ENCODE measurements at regions not wholly inside any gene's neighbourhood (a gene's known extent, or its start where the extent isn't known, plus 50 kb on each side); places are given as distances from the start of the nearest gene placed in this dataset.

DNA sequence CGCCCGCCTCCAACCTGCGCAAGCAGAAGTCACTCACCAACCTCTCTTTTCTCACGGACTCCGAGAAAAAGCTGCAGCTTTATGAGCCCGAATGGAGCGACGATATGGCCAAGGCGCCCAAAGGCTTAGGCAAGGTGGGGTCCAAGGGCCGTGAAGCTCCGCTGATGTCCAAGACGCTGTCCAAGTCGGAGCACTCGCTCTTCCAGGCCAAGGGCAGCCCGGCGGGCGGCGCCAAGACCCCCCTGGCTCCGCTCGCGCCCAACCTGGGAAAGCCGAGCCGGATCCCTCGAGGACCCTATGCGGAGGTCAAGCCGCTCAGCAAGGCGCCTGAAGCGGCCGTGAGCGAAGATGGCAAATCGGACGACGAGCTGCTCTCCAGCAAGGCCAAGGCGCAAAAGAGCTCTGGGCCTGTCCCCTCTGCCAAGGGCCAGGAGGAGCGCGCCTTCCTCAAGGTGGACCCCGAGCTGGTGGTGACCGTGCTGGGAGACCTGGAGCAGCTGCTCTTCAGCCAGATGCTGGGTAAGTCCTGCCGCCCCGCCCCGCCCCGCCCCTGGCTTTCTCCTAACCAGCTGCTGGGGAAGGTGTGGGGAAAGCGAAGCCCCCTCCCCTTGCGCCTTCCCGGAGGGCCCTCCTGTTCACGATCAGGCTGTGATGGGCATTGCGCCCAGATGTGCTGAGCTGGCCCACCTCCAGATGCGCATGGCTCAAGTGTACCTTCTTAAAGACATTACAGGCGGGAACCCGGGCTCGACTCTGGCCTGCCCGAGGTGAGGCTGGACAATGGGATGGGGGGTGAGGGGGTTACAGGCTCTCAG, 110.2 kb downstream of the NAV1 start:
- Histone ChIP-seq H3K9me3 (no peaks in the 10 kb centered on the region), H3K27ac (peak overlapping the region; percentile 50 to 96 (median 81)), H3K4me3 (replicated peaks in 1 of 3) (peak overlapping the region in 2 of 3 donors; percentile 30 to 58), H3K4me1 (peaks cover 36 to 42% of the 10 kb centered on the region in 2 donors), H3K36me3 (no peaks in the 10 kb centered on the region), H3K27me3 (no peaks in the 10 kb centered on the region)
- DNase-seq = peak; percentile 60 to 61
- 21 to 24% methylated on average over 30 to 33 of the region's 52 CpGs for WGBS, 2 donors
- intact Hi-C loops (cut with DNase I) = loop anchor here (5.0 kb wide), 1 partner anchor 37 kb away; no protein-coding TSS in a partner anchor
- no peak for TF ChIP-seq POLR2A (IDR thresholded peaks at IDR 0.05)
- TF ChIP-seq, protein P1, sequence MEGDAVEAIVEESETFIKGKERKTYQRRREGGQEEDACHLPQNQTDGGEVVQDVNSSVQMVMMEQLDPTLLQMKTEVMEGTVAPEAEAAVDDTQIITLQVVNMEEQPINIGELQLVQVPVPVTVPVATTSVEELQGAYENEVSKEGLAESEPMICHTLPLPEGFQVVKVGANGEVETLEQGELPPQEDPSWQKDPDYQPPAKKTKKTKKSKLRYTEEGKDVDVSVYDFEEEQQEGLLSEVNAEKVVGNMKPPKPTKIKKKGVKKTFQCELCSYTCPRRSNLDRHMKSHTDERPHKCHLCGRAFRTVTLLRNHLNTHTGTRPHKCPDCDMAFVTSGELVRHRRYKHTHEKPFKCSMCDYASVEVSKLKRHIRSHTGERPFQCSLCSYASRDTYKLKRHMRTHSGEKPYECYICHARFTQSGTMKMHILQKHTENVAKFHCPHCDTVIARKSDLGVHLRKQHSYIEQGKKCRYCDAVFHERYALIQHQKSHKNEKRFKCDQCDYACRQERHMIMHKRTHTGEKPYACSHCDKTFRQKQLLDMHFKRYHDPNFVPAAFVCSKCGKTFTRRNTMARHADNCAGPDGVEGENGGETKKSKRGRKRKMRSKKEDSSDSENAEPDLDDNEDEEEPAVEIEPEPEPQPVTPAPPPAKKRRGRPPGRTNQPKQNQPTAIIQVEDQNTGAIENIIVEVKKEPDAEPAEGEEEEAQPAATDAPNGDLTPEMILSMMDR (IDR thresholded peaks at IDR 0.05) = no peak

DNA sequence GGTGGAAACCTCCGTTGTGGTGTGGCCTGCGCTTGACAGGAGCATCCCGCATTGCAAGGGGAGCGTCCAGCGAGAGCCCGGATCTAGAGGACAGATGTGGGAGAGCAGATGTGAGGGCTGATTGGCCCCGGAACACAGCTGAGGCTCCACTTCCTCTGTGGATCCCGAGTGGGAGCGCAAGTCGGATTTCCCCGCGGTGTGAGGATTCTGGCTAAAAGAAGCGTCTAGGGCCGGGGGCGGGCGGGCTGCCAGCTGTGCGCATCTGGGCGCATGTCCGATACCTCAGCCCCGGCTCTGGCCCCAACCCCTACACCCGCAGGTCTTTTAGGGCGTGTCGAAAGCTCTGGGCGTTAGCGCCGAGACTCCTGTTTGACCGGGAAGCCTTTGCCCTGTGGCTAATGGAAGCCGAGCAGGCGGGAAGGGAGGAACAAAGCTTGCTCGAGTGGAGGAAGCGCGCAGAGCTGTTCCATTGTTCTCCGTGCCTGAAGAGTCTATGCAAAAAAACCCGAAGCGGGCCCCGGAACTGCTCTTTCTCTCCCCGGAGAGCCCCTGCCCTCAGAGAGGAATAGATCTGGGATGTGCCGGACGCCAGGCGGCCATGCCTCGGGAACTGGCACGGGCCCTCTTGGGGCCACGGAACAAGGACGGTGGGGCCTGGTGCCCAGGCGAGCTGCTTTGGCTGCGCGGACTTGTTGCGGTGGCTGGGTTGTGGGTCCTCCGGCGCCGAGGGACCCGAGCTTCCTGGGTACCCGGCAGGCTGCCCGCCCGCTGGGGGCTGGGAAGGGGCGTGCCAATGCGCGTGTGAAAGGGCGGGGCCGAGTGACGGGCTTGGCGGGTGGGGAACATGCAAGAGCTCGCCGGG, 111.1 kb downstream of the NAV1 start:
- peak; percentile 96 to 97 for DNase-seq
- H3K4me3 ChIP-seq (replicated peaks in 1 of 3) = peak overlapping the region; percentile 38 to 85 (median 58)
- H3K36me3 ChIP-seq = no peaks in the 10 kb centered on the region
- 10 to 30% methylated on average over 33 to 38 of the region's 64 CpGs for whole genome bisulfite sequencing, 2 donors
- H3K4me1 ChIP-seq = peaks cover 37 to 45% of the 10 kb centered on the region in 2 donors
- intact Hi-C loops (cut with DNase I) = loop anchor here (5.0 kb wide), 2 partner anchors 38 to 58 kb away; no protein-coding TSS in a partner anchor
- no peaks in the 10 kb centered on the region for H3K27me3 ChIP-seq
- H3K9me3 ChIP-seq = no peaks in the 10 kb centered on the region
- TF ChIP-seq POLR2A (IDR thresholded peaks at IDR 0.05) = peak; percentile 80 to 88
- TF ChIP-seq, protein P1 (IDR thresholded peaks at IDR 0.05) = peak in 1 of 6 experiments; percentile 14
- peak overlapping the region; percentile 81 to 96 (median 94) for H3K27ac ChIP-seq

DNA sequence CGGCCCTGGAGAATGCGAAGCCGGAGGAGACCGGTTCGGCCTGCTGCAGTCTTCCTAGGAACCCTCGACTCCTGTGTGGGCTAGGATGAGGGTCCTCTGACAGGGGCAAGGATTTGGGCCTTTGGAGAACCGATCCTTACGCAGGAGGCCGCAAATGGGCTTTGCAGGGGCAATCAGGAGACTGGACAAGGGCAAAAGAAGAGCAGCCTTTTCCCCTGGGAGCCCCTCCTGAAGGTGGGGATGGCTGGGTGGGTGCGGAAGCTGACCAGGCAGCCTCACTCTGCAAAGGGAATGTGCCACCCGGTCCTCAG, 111.7 kb downstream of the NAV1 start:
- Histone ChIP-seq H3K4me1 (peaks cover 37 to 50% of the 10 kb centered on the region in 2 donors), H3K36me3 (no peaks in the 10 kb centered on the region), H3K27ac (peak overlapping the region; percentile 81 to 96 (median 94)), H3K27me3 (no peaks in the 10 kb centered on the region), H3K9me3 (no peaks in the 10 kb centered on the region), H3K4me3 (replicated peaks in 1 of 3) (peak overlapping the region in 1 of 3 donors; percentile 58)
- DNase-seq = no peak
- intact Hi-C loops (cut with DNase I) = loop anchor here (5.0 kb wide), 1 partner anchor 58 kb away; no protein-coding TSS in a partner anchor
- WGBS, 2 donors = 21 to 42% methylated on average over 6 to 11 of the region's 11 CpGs
- no peak for TF ChIP-seq POLR2A (IDR thresholded peaks at IDR 0.05)
- TF ChIP-seq, protein P1 (IDR thresholded peaks at IDR 0.05) = no peak

DNA sequence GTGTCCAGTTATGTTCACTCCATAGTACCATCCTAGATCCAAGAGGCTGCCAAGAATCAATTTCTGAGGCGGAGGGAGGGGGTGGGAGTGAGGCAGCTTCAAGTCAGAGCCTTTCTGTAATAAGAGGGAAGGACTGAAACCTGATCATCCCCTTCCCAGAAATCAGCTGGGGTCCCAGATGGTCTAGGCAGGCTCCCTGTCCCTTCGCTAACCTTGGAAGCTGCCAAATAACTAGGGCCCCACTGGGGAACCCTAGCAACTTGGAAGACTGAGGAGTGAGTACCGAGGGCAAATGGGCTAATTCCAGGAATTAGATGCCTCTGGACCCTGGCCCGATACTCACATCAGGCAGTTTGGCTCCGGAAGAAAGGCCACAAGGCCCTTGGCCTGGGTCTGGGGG, 113.3 kb downstream of the NAV1 start:
- Histone ChIP-seq H3K9me3 (no peaks in the 10 kb centered on the region), H3K27ac (peak overlapping the region; percentile 81 to 96 (median 94)), H3K36me3 (no peaks in the 10 kb centered on the region), H3K27me3 (no peaks in the 10 kb centered on the region), H3K4me1 (peaks cover 45 to 64% of the 10 kb centered on the region in 2 donors), H3K4me3 (replicated peaks in 1 of 3) (no peak overlapping the region)
- no peak for DNase-seq
- TF ChIP-seq, protein P1 (IDR thresholded peaks at IDR 0.05) = no peak
- no peak for TF ChIP-seq POLR2A (IDR thresholded peaks at IDR 0.05)
- intact Hi-C loops (cut with DNase I) = loop anchor here (5.0 kb wide), 1 partner anchor 60 kb away; no protein-coding TSS in a partner anchor
- WGBS, 2 donors = 81 to 91% methylated on average over 5 of the region's 5 CpGs

All from thyroid gland (tissue), 4 donors.